K562 (cell line): ENCODE measurements at regions not wholly inside any gene's neighbourhood (a gene's known extent, or its start where the extent isn't known, plus 50 kb on each side); places are given as distances from the start of the nearest gene placed in this dataset.

Experiments used
- ATAC-seq: fragments of 200-7000 bp; cut with Tn5 transposase; 3 replicates; pipeline ENCODE4 v1.9.1; 2020; ENCODE audit warnings: moderate library complexity
- BruUV-seq: library from RNA; stranded (reverse); fragments of 400-500 nt; replicated peaks from 2 replicates; lab custom pipeline; 2021; lab: Mats Ljungman, UMichigan
- CTCF ChIA-PET: fragments of 300-600 bp; formaldehyde crosslinking; extraction: SDS; loops from one replicate; lab custom pipeline; 2021; ENCODE audit warnings: low intra/inter-chr PET ratio; lab: Yijun Ruan, JAX
- POLR2A ChIA-PET: fragments of 300-600, 350-650 bp; sonication (Branson Sonifier 250); formaldehyde crosslinking; extraction: SDS; loops from one replicate; lab custom pipeline; 2021; ENCODE audit warnings: antibody characterized with exemption, inconsistent platforms; lab: Yijun Ruan, JAX
- DNase-seq, 4 experiments: peaks; one replicate each; pipeline versions ENCODE4 v3.0.0 to v3.0.0-alpha.2; 2011 to 2018; ENCODE audit warnings: low spot score in 3 of 4, mixed read lengths in 3 of 4; ENCODE audit errors: extremely low read depth in 1 of 4
- FAIRE-seq: peaks from 2 replicates; lab custom pipeline; 2011; peaks lifted over from hg19 to GRCh38; lab: Jason Lieb, UNC
- H2AFZ ChIP-seq: 2 replicates; pipeline ENCODE4 v1.6.0; 2011; ENCODE audit warnings: low read depth, low read length, control low read depth, inconsistent platforms
- H3K27ac ChIP-seq: fragments of 200-600 bp; 3 replicates; pipeline ENCODE4 v1.8.0; 2011; ENCODE audit warnings: low read depth, mild to moderate bottlenecking, control low read depth, inconsistent platforms, low read length, moderate library complexity, mixed read lengths; ENCODE audit errors: extremely low read depth
- H3K27me3 ChIP-seq, 2 experiments: fragments of 300-600 bp in 1 of 2; 2 replicates in 1 of 2; 3 replicates in 1 of 2; pipeline versions ENCODE4 v1.6.0 to v1.8.0; 2011; ENCODE audit warnings: inconsistent platforms in 2 of 2, low read length in 2 of 2, mild to moderate bottlenecking in 1 of 2, mixed read lengths in 1 of 2, moderate library complexity in 1 of 2; ENCODE audit not compliant: control insufficient read depth in 2 of 2, insufficient read depth in 2 of 2
- H3K36me3 ChIP-seq: fragments of 300-600 bp; 3 replicates; pipeline ENCODE4 v1.8.0; 2011; ENCODE audit warnings: mild to moderate bottlenecking, low read length, inconsistent platforms; ENCODE audit not compliant: control insufficient read depth, insufficient read depth
- H3K4me1 ChIP-seq, 2 experiments: fragments of 200-600 bp in 1 of 2; replicated peaks in 1 of 2; 2 replicates in 1 of 2; 3 replicates in 1 of 2; pipeline versions ENCODE4 v1.5.1 to v1.8.0; 2011; ENCODE audit warnings: inconsistent platforms in 2 of 2, low read length in 2 of 2, mild to moderate bottlenecking in 1 of 2, mixed read lengths in 1 of 2, moderate library complexity in 1 of 2; ENCODE audit not compliant: control insufficient read depth in 2 of 2, insufficient read depth in 2 of 2
- H3K4me2 ChIP-seq: 2 replicates; pipeline ENCODE4 v1.6.1; 2011; ENCODE audit warnings: low read length, control low read depth, inconsistent platforms, mixed read lengths; ENCODE audit not compliant: insufficient read depth
- H3K4me3 ChIP-seq: fragments of 200-600 bp; sonication (generic), shearing (Covaris generic); 2 replicates; pipeline ENCODE4 v1.5.1; 2016; ENCODE audit warnings: control low read depth, inconsistent platforms
- H3K79me2 ChIP-seq: fragments of 200-600 bp; 3 replicates; pipeline ENCODE4 v1.8.0; 2011; ENCODE audit warnings: low read length, inconsistent platforms; ENCODE audit not compliant: control insufficient read depth, insufficient read depth
- H3K9ac ChIP-seq, 2 experiments: 2 replicates each; pipeline versions ENCODE4 v1.6.0 to v1.6.1; 2011; ENCODE audit warnings: low read depth in 2 of 2, low read length in 2 of 2, control low read depth in 1 of 2, inconsistent platforms in 1 of 2, mild to moderate bottlenecking in 1 of 2, mixed read lengths in 1 of 2; ENCODE audit not compliant: insufficient read depth in 1 of 2
- H3K9me1 ChIP-seq: one replicate; pipeline ENCODE4 v1.6.0; 2011; ENCODE audit warnings: inconsistent platforms, mild to moderate bottlenecking, low read length, moderate library complexity; ENCODE audit not compliant: control insufficient read depth, insufficient read depth
- H3K9me3 ChIP-seq: replicated peaks from 2 replicates; pipeline ENCODE4 v1.5.1; 2011; ENCODE audit warnings: low read depth, low read length, inconsistent platforms; ENCODE audit not compliant: control insufficient read depth, insufficient read depth
- H4K20me1 ChIP-seq: replicated peaks from 2 replicates; pipeline ENCODE4 v1.6.1; 2011; ENCODE audit warnings: low read length, inconsistent platforms, mixed read lengths; ENCODE audit not compliant: control insufficient read depth, insufficient read depth
- BCL6 ChIP-seq: fragments of 250-450 bp; sonication (Bioruptor Pico); IDR thresholded peaks from 2 replicates; pipeline ENCODE4 v1.4.0; 2020
- GABPA ChIP-seq: fragments of 200-800 bp; sonication (Bioruptor generic); conservative IDR thresholded peaks from 2 replicates; pipeline ENCODE4 v1.6.1; 2016; ENCODE audit warnings: low read depth, missing genetic modification characterization, missing compliant biosample characterization
- WGBS: fragments of 100-300 bp; shearing (Covaris generic); methylation state at CpG from one replicate; pipeline ENCODE4 v1.1.6; 2016; ENCODE audit warnings: low coverage, mixed read lengths; ENCODE audit not compliant: insufficient coverage; ENCODE audit errors: missing lambda C conversion rate; 5-methylcytosine and 5-hydroxymethylcytosine counted together
- in situ Hi-C: fragments of 300-500 bp; cut with MboI; formaldehyde crosslinking; loops from 4 replicates; pipeline ENCODE4 v1.15.0; 2018; ENCODE audit warnings: inconsistent platforms, mixed read lengths
- intact Hi-C: fragments of 100-400 bp; cut with micrococcal nuclease; formaldehyde crosslinking; loops from 2 replicates; pipeline ENCODE4 v1.14.2; 2022
- TF ChIP-seq, protein P1 (sequence below): fragments of 450-650 bp; IDR thresholded peaks from 2 replicates; pipeline ENCODE4 v1.6.1; 2016; ENCODE audit warnings: mild to moderate bottlenecking, moderate library complexity
- TF ChIP-seq, protein P2 (sequence below): fragments of 450-650 bp; IDR thresholded peaks from 2 replicates; pipeline ENCODE4 v1.6.1; 2016
- TF ChIP-seq, protein P3 (sequence below): fragments of 450-650 bp; IDR thresholded peaks from 2 replicates; pipeline ENCODE4 v1.7.1; 2018; ENCODE audit warnings: mild to moderate bottlenecking, low read depth; ENCODE audit not compliant: partially characterized antibody

DNA sequence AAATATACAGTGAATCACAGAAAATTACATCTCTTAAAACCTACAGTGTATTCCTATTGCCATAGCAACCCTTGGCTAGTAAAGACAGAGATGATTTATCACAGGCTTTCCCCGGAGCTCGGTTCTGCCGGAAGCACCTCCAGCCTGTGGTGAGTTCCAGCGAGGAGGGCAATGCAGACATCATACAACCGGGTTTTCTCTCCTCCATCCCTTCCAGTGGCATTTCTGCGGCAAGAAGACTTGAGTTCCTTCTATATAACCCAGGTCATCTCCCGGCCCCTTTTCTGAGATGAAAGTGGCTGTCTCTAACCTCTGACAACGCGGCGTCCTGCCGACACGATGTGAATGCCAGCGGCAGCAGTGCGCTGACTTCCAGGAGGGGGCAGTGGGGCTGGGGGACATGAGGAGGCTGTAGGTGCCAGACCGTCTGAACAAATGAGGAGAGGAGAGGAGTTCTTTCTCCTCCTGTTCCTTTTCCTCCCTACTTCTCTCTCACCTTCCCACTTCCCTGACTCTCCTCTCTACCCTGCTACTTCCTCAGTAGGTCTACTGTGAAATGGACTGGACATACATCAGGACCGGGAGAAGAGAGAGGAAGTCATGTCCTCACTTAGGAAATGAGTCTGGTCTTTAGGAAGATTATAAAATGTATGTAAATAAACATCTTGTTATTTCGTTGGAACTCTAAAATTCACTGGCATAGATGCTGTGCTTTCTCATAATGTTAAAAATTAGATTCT lies 68.6 kb upstream of the MAX start:
- POLR2A ChIA-PET = no interaction called here
- TF ChIP-seq BCL6 (no peak), GABPA (peak; percentile 38; the same call in 1 of the 2 replicates)
- TF ChIP-seq, protein P1, sequence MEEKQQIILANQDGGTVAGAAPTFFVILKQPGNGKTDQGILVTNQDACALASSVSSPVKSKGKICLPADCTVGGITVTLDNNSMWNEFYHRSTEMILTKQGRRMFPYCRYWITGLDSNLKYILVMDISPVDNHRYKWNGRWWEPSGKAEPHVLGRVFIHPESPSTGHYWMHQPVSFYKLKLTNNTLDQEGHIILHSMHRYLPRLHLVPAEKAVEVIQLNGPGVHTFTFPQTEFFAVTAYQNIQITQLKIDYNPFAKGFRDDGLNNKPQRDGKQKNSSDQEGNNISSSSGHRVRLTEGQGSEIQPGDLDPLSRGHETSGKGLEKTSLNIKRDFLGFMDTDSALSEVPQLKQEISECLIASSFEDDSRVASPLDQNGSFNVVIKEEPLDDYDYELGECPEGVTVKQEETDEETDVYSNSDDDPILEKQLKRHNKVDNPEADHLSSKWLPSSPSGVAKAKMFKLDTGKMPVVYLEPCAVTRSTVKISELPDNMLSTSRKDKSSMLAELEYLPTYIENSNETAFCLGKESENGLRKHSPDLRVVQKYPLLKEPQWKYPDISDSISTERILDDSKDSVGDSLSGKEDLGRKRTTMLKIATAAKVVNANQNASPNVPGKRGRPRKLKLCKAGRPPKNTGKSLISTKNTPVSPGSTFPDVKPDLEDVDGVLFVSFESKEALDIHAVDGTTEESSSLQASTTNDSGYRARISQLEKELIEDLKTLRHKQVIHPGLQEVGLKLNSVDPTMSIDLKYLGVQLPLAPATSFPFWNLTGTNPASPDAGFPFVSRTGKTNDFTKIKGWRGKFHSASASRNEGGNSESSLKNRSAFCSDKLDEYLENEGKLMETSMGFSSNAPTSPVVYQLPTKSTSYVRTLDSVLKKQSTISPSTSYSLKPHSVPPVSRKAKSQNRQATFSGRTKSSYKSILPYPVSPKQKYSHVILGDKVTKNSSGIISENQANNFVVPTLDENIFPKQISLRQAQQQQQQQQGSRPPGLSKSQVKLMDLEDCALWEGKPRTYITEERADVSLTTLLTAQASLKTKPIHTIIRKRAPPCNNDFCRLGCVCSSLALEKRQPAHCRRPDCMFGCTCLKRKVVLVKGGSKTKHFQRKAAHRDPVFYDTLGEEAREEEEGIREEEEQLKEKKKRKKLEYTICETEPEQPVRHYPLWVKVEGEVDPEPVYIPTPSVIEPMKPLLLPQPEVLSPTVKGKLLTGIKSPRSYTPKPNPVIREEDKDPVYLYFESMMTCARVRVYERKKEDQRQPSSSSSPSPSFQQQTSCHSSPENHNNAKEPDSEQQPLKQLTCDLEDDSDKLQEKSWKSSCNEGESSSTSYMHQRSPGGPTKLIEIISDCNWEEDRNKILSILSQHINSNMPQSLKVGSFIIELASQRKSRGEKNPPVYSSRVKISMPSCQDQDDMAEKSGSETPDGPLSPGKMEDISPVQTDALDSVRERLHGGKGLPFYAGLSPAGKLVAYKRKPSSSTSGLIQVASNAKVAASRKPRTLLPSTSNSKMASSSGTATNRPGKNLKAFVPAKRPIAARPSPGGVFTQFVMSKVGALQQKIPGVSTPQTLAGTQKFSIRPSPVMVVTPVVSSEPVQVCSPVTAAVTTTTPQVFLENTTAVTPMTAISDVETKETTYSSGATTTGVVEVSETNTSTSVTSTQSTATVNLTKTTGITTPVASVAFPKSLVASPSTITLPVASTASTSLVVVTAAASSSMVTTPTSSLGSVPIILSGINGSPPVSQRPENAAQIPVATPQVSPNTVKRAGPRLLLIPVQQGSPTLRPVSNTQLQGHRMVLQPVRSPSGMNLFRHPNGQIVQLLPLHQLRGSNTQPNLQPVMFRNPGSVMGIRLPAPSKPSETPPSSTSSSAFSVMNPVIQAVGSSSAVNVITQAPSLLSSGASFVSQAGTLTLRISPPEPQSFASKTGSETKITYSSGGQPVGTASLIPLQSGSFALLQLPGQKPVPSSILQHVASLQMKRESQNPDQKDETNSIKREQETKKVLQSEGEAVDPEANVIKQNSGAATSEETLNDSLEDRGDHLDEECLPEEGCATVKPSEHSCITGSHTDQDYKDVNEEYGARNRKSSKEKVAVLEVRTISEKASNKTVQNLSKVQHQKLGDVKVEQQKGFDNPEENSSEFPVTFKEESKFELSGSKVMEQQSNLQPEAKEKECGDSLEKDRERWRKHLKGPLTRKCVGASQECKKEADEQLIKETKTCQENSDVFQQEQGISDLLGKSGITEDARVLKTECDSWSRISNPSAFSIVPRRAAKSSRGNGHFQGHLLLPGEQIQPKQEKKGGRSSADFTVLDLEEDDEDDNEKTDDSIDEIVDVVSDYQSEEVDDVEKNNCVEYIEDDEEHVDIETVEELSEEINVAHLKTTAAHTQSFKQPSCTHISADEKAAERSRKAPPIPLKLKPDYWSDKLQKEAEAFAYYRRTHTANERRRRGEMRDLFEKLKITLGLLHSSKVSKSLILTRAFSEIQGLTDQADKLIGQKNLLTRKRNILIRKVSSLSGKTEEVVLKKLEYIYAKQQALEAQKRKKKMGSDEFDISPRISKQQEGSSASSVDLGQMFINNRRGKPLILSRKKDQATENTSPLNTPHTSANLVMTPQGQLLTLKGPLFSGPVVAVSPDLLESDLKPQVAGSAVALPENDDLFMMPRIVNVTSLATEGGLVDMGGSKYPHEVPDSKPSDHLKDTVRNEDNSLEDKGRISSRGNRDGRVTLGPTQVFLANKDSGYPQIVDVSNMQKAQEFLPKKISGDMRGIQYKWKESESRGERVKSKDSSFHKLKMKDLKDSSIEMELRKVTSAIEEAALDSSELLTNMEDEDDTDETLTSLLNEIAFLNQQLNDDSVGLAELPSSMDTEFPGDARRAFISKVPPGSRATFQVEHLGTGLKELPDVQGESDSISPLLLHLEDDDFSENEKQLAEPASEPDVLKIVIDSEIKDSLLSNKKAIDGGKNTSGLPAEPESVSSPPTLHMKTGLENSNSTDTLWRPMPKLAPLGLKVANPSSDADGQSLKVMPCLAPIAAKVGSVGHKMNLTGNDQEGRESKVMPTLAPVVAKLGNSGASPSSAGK = no peak
- TF ChIP-seq, protein P2, sequence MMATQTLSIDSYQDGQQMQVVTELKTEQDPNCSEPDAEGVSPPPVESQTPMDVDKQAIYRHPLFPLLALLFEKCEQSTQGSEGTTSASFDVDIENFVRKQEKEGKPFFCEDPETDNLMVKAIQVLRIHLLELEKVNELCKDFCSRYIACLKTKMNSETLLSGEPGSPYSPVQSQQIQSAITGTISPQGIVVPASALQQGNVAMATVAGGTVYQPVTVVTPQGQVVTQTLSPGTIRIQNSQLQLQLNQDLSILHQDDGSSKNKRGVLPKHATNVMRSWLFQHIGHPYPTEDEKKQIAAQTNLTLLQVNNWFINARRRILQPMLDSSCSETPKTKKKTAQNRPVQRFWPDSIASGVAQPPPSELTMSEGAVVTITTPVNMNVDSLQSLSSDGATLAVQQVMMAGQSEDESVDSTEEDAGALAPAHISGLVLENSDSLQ = peak; percentile 89
- TF ChIP-seq, protein P3, sequence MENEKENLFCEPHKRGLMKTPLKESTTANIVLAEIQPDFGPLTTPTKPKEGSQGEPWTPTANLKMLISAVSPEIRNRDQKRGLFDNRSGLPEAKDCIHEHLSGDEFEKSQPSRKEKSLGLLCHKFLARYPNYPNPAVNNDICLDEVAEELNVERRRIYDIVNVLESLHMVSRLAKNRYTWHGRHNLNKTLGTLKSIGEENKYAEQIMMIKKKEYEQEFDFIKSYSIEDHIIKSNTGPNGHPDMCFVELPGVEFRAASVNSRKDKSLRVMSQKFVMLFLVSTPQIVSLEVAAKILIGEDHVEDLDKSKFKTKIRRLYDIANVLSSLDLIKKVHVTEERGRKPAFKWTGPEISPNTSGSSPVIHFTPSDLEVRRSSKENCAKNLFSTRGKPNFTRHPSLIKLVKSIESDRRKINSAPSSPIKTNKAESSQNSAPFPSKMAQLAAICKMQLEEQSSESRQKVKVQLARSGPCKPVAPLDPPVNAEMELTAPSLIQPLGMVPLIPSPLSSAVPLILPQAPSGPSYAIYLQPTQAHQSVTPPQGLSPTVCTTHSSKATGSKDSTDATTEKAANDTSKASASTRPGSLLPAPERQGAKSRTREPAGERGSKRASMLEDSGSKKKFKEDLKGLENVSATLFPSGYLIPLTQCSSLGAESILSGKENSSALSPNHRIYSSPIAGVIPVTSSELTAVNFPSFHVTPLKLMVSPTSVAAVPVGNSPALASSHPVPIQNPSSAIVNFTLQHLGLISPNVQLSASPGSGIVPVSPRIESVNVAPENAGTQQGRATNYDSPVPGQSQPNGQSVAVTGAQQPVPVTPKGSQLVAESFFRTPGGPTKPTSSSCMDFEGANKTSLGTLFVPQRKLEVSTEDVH = no peak

More for the DNA sequence above, 68.6 kb upstream of the MAX start:
- Histone ChIP-seq H3K79me2 (no peaks in the 10 kb centered on the region), H4K20me1 (no peaks in the 10 kb centered on the region), H3K27me3 (peaks cover 0 to 8% of the 10 kb centered on the region in 2 experiments; a peak in 1 of 5 replicates), H3K9me3 (no peaks in the 10 kb centered on the region), H3K27ac (no peak overlapping the region), H3K4me2 (no peak overlapping the region), H3K4me3 (no peak overlapping the region), H3K36me3 (no peaks in the 10 kb centered on the region), H3K9ac (no peak overlapping the region), H3K9me1 (no peaks in the 10 kb centered on the region), H3K4me1 (peaks cover 0 to 7% of the 10 kb centered on the region in 2 experiments; a peak in 2 of 5 replicates), H2AFZ (0 out of 2 replicates have a peak overlapping the region, but pooled peaks have one; percentile 55)
- FAIRE-seq (no peak), DNase-seq (peak in 1 of 4 experiments; percentile 11), ATAC-seq (peak; percentile 34; the same call in 1 of the 3 replicates)
- intact Hi-C loops (no loop called here), in situ Hi-C loops (loop anchor here (25.0 kb wide), 2 partner anchors 666 to 891 kb away; no protein-coding TSS in a partner anchor)
- CTCF ChIA-PET = no interaction called here
- 17% methylated on average over 10 of the region's 17 CpGs for WGBS
- no TSS peak for BruUV-seq
